WTC11 (cell line): ENCODE measurements at regions not wholly inside any gene's neighbourhood (a gene's known extent, or its start where the extent isn't known, plus 50 kb on each side); places are given as distances from the start of the nearest gene placed in this dataset.

Source experiments
- ATAC-seq: fragments of 200-7000 bp; cut with Tn5 transposase; 2 replicates; pipeline ENCODE4 v1.10.0; 2021; ENCODE audit warnings: mild to moderate bottlenecking, moderate library complexity
- CTCF ChIA-PET: fragments of 300-600 bp; sonication (Branson Sonifier 250); formaldehyde crosslinking; loops from one replicate; lab custom pipeline; 2021; ENCODE audit warnings: antibody characterized with exemption; lab: Charles Lee
- POLR2A ChIA-PET: fragments of 350-600 bp; sonication (Branson Sonifier 250); formaldehyde crosslinking; loops from one replicate; lab custom pipeline; 2021; ENCODE audit warnings: antibody characterized with exemption; lab: Charles Lee
- DNase-seq: peaks from one replicate; pipeline ENCODE4 v3.0.0; 2021; ENCODE audit warnings: low spot score
- H3K27ac Mint-ChIP-seq: 2 replicates; pipeline ENCODE4 v1.8.0; 2021; ENCODE audit warnings: mixed read lengths
- H3K27me3 Mint-ChIP-seq: 2 replicates; pipeline ENCODE4 v1.8.0; 2021; ENCODE audit warnings: low read depth, mild to moderate bottlenecking, moderate library complexity, mixed read lengths
- H3K36me3 Mint-ChIP-seq: 2 replicates; pipeline ENCODE4 v1.8.0; 2021; ENCODE audit warnings: mixed read lengths
- H3K4me1 Mint-ChIP-seq: 2 replicates; pipeline ENCODE4 v1.8.0; 2022; ENCODE audit warnings: mixed read lengths
- H3K4me3 Mint-ChIP-seq: 2 replicates; pipeline ENCODE4 v1.8.0; 2021; ENCODE audit warnings: mild to moderate bottlenecking, moderate library complexity, mixed read lengths
- H3K9me3 Mint-ChIP-seq: 2 replicates; pipeline ENCODE4 v1.8.0; 2021; ENCODE audit warnings: mixed read lengths
- ARID4B ChIP-seq: sonication (generic); formaldehyde crosslinking; IDR thresholded peaks from 2 replicates; pipeline ENCODE4 v1.8.0; 2023; ENCODE audit warnings: missing genetic modification reagents, mild to moderate bottlenecking, borderline replicate concordance
- E2F1 ChIP-seq: sonication (generic); formaldehyde crosslinking; IDR thresholded peaks from 2 replicates; pipeline ENCODE4 v1.8.0; 2022; ENCODE audit warnings: mild to moderate bottlenecking, missing genetic modification reagents
- EMX1 ChIP-seq: fragments of 250-450 bp; sonication (Bioruptor Pico); IDR thresholded peaks from 2 replicates; pipeline ENCODE4 v1.8.0; 2021; ENCODE audit warnings: mild to moderate bottlenecking
- FOXJ3 ChIP-seq: sonication (generic); formaldehyde crosslinking; IDR thresholded peaks from 2 replicates; pipeline ENCODE4 v1.9.0; 2021; ENCODE audit warnings: missing genetic modification reagents, mild to moderate bottlenecking, borderline replicate concordance
- FOXK1 ChIP-seq: sonication (generic); formaldehyde crosslinking; IDR thresholded peaks from 2 replicates; pipeline ENCODE4 v1.8.0; 2022; ENCODE audit warnings: mild to moderate bottlenecking, moderate library complexity, missing genetic modification reagents
- FOXP4 ChIP-seq: sonication (generic); formaldehyde crosslinking; IDR thresholded peaks from 2 replicates; pipeline ENCODE4 v1.8.0; 2022; ENCODE audit warnings: mild to moderate bottlenecking, missing genetic modification reagents
- NFE2L1 ChIP-seq: sonication (generic); formaldehyde crosslinking; IDR thresholded peaks from 2 replicates; pipeline ENCODE4 v1.8.1; 2023; ENCODE audit warnings: missing genetic modification reagents
- NFYB ChIP-seq: sonication (generic); formaldehyde crosslinking; conservative IDR thresholded peaks from 2 replicates; pipeline ENCODE4 v1.8.0; 2022; ENCODE audit warnings: low read depth, missing genetic modification reagents
- SMAD3 ChIP-seq: sonication (generic); formaldehyde crosslinking; IDR thresholded peaks from 2 replicates; pipeline ENCODE4 v1.8.0; 2022; ENCODE audit warnings: missing genetic modification reagents, mild to moderate bottlenecking, borderline replicate concordance
- ZBTB21 ChIP-seq: sonication (generic); formaldehyde crosslinking; IDR thresholded peaks from 2 replicates; pipeline ENCODE4 v1.8.1; 2023; ENCODE audit warnings: mild to moderate bottlenecking, missing genetic modification reagents, borderline replicate concordance
- ZNF121 ChIP-seq: sonication (generic); formaldehyde crosslinking; IDR thresholded peaks from 2 replicates; pipeline ENCODE4 v1.8.0; 2023; ENCODE audit warnings: missing genetic modification reagents
- ZNF396 ChIP-seq: fragments of 250-450 bp; sonication (Bioruptor Pico); IDR thresholded peaks from 2 replicates; pipeline ENCODE4 v1.8.0; 2021; ENCODE audit warnings: mild to moderate bottlenecking, moderate library complexity, borderline replicate concordance

DNA sequence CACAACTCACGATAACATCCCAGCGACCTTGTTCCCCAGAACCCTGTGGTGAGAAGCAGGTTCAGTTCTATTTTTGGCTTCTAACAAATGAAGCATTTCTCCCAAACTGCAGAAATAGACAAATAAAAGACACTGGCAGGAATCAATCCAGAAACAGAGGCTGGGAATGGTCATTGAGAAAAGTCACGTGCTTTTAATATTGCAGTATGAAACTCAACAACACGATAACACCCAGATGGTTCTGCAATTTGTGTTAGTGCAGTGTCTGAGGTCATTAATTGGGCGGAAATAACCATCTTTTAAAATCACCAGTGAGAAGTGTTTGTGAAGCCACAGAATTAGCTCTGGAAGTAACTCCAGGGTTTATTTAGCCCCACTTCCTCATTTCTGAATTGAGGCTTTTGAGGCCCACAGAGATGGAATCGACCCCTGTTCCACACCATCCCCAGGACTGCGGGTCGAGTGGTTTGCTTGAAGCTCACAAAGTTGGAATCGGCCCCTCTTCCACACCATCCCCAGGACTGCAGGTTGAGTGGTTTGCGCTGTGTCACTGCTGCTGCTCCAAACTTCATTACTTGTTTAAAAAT is 164.7 kb upstream of the IRX4 start:
- Mint-ChIP-seq H3K9me3 (peaks cover 9% of the 10 kb centered on the region), H3K4me3 (no peak overlapping the region), H3K36me3 (no peaks in the 10 kb centered on the region), H3K27me3 (no peaks in the 10 kb centered on the region), H3K4me1 (peaks cover 6% of the 10 kb centered on the region), H3K27ac (no peak overlapping the region)
- ATAC-seq (no peak), DNase-seq (no peak)
- ChIA-PET CTCF (interaction anchor here (0.6 kb wide), 1 partner anchor 399 kb away, joined by 5 read pairs; no protein-coding TSS in a partner anchor), POLR2A (no interaction called here)
- TF ChIP-seq NFYB (CRISPR knock-in tag) (no peak), ZNF121 (CRISPR knock-in tag) (no peak), ZBTB21 (no peak), E2F1 (CRISPR knock-in tag) (no peak), SMAD3 (no peak)

DNA sequence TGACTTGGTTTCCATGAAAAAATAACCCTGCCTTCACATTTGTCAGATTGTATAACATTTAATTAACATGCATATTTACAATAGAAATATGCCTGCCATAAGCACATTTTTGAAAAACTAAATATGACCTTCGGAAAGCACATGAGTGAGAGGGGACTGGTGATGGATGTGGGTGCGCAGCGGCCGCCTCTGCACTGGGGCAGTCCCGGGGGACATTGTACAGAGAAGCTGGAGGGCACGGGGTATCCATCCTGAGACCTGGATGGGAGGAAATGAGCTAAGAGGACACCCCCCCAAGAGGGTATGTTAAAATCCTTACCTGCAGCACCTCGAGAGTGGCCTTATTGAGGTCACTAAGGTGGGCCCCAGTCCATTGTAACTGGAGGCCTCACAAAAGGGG is 161.3 kb upstream of the IRX4 start:
- ATAC-seq (no peak), DNase-seq (no peak)
- POLR2A ChIA-PET, result no interaction called here
- Mint-ChIP-seq H3K4me1 (peaks cover 4% of the 10 kb centered on the region; the same call in 1 of the 2 replicates), H3K4me3 (no peak overlapping the region), H3K27me3 (no peaks in the 10 kb centered on the region), H3K36me3 (no peaks in the 10 kb centered on the region), H3K9me3 (peaks cover 9% of the 10 kb centered on the region), H3K27ac (no peak overlapping the region)
- CTCF ChIA-PET, result no interaction called here
- no peak for TF ChIP-seq FOXK1 (CRISPR knock-in tag)
- TF ChIP-seq FOXP4 (CRISPR knock-in tag), result no peak
- no peak for TF ChIP-seq FOXJ3 (CRISPR knock-in tag)

GRCh38 chr5:2039180-2039531 is 156.4 kb upstream of the IRX4 start:
- no peaks in the 10 kb centered on the region for H3K36me3 Mint-ChIP-seq
- DNase-seq (peak; percentile 42), ATAC-seq (peak; percentile 14)
- no peak for TF ChIP-seq NFE2L1
- no peak for TF ChIP-seq ZNF396 (CRISPR knock-in tag)
- no peak for TF ChIP-seq EMX1
- no peak for TF ChIP-seq ARID4B (CRISPR knock-in tag)
- ChIA-PET CTCF (interaction anchor here (0.6 to 1.9 kb wide), 16 partner anchors 14 to 371 kb away, joined by 3 to 19 read pairs (median 3); no protein-coding TSS in a partner anchor), POLR2A (no interaction called here)
- peaks cover 4% of the 10 kb centered on the region; the same call in 1 of the 2 replicates for H3K4me1 Mint-ChIP-seq
- no peak overlapping the region for H3K27ac Mint-ChIP-seq
- no peaks in the 10 kb centered on the region for H3K9me3 Mint-ChIP-seq
- peak overlapping the region; percentile 14; the same call in 1 of the 2 replicates for H3K4me3 Mint-ChIP-seq
- peaks cover 3% of the 10 kb centered on the region; the same call in 1 of the 2 replicates for H3K27me3 Mint-ChIP-seq
